HG02943 (cell line): ENCODE measurements at regions not wholly inside any gene's neighbourhood (a gene's known extent, or its start where the extent isn't known, plus 50 kb on each side); places are given as distances from the start of the nearest gene placed in this dataset.
"Not testable (repeated sequence)": the region's sequence is repeated elsewhere in the genome, so short reads cannot be mapped to it uniquely, and the experiment has no call there.

Experiments
- ATAC-seq: cut with Tn5 transposase; IDR thresholded peaks from one replicate; pipeline ENCODE4 v1.9.1; 2021; ENCODE audit warnings: mild to moderate bottlenecking, low read depth, moderate library complexity; ENCODE audit not compliant: unreplicated experiment

DNA sequence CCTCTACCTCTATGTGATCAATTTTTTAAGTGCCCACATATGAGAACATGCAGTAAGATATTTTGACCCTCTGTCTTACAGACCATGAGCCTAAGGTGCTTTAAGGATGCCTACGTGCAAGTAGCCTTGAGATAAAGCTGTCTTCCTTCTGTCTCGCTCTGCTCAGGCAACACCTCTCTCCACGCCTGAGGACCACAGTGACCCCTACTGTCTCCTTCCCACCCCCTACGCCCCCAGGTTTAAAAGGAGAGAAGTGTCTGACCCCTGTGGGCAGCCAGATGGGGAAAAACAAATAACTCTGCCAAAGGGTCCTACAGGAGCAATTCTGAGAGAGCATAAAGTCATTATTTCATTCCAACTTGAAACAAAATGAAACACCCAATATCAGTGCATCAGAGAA, 286.4 kb upstream of the TMEM132C start:
- ATAC-seq: no peak

GRCh38 chr12:127981875-127982274, 285.1 kb upstream of the TMEM132C start:
- no peak for ATAC-seq

GRCh38 chr12:127983213-127983791, 283.7 kb upstream of the TMEM132C start:
- not testable (repeated sequence) for ATAC-seq

DNA sequence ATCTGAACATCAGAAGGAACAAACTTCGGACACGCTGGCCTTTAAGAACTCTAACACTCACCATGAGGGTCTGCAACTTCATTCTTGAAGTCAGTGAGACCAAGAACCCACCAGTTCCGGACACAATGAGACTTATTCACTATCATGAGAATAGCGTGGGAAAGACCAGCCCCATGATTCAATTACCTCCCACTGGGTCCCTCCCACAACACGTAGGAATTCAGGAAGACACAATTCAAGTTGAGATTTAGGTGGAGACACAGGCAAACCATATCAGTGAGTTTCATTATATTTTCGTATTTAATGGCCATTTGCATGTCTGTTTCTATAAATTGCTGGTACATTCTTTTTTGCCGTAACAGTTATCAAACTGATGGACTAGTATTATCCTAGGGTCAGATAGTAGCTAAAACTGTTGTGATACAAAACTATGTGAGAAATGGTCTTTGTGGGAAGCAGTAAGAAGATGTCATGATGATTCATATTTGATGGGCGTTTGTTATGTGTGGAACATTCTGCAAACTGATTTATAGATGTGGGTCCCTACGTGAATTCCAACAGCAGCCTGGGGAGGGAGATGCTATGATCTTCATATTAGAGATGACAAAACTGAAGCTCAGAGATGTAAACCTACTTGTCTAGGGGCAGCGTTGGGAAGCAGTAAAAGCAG, 282.4 kb upstream of the TMEM132C start:
- ATAC-seq: no peak

- ATAC-seq: no peak
Measured at GRCh38 chr12:127987199-127987901, 279.6 kb upstream of the TMEM132C start.

DNA sequence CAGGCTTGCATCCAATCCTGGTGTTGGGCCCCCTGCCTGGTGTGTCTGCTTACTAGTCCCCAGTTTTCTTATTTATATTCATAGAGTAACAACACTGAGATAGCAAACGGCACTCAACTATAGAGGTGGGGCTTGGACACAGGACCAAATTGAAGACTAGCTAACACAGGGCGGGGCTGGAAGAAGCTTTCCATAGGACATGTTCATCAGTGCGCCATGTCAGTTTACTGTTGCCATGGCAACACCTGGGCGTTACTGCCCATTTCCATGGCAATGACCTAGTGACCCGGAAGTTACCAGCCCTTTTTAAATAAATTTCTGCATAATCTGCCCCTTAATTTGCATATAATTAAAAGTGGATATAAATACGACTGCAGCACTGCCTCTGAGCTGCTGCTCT, 275.5 kb upstream of the TMEM132C start:
- ATAC-seq: no peak

DNA sequence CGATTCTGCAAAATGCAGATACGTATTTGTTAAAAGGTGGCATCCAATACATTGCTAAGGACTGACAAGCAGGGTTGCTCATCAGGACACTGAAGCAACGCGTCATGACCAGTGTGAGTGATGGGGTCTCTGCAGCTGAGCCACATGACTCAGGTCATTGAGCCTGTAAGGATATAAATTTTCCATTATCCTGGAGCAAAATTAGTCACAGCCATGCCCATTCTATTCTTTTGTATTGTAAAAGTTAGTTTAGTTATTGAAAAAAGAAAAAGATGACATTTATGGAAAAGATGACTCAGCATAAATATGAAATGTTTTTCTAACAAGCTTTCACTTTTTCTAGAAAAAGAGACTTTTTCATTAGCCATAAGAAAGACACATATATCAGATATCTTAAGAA, 268.0 kb upstream of the TMEM132C start:
- no peak for ATAC-seq

- no peak for ATAC-seq
Measured at GRCh38 chr12:128004383-128004938, 262.5 kb upstream of the TMEM132C start.

DNA sequence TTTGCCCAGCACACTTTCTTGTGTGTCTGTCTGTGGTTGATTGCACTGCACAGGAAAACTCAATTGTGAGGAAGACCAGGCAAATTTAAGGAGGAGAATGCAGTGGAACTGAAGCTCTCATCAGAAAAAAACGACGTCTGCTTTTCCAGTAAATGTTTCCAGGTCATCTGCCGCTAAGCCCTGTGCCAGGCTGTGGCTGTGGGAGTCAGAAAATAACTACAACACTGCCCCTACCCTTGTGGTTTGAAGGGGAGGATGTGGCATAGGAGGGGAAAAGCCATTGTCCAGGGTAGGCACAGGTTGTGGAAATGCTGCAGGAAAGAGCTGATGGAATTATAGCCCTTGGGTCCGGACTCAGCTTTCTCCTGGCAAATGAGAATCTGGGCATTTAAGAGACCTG, 259.7 kb upstream of the TMEM132C start:
- ATAC-seq: no peak

DNA sequence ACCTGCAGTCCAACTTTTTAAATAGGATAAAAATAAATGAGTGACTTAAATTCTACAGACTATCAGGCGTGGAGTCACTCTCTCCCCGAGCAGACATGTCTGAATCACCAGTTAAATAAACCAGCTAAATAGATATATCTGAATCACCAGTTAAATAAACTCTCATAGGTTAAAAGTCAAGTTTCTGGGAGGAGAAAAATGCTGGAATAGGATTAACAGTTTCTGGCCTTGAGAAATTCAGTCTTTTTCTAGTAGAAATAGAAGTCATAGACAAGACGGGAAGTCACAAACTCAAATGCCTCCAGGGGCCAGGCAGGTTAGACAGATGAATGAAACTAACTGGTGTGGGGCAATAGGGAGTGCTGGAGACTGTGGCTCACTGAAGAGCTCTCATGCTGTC, 258.6 kb upstream of the TMEM132C start:
- no peak for ATAC-seq

GRCh38 chr12:128009108-128009507, 257.9 kb upstream of the TMEM132C start:
- no peak for ATAC-seq

DNA sequence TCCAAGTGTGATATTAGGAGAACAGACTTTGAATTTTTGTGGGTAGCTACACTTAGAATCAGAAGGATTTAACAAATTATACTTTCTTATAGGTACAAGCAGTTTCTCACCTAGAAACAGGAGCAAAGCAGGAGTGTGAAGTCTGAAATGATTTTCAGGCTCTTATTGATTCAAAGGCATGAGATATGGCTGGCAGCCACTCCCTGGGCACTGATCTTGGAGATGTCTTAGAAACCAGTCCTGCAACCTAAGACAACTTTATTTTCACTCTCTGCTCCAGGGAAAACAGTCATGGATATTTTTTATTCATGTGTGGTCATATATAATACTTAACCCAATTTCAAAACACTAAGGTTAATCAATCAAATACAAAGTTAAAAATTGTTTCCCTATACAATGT, 254.9 kb upstream of the TMEM132C start:
- no peak for ATAC-seq

DNA sequence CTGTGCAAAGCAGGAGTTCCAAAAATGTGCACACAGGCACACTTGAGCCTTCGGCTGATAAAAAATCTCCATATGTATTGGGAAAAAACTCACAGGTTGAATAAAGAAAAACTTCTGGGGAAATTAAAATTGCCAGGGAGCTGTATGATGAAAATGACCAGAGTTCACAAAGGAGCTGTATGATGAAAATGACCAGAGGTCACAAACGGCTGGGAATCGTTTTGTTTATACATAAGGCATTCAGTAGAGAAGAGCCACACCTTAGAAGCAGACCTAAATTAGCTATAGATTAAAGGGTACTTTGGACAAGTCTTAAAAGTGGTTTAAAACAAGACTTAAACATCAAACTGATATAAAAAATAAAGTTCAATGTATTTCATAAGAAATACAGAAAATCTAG, 251.7 kb upstream of the TMEM132C start:
- no peak for ATAC-seq

- ATAC-seq: no peak
Measured at GRCh38 chr12:128018067-128018466, 248.9 kb upstream of the TMEM132C start.

GRCh38 chr12:128019996-128020544, 246.9 kb upstream of the TMEM132C start:
- ATAC-seq: no peak

DNA sequence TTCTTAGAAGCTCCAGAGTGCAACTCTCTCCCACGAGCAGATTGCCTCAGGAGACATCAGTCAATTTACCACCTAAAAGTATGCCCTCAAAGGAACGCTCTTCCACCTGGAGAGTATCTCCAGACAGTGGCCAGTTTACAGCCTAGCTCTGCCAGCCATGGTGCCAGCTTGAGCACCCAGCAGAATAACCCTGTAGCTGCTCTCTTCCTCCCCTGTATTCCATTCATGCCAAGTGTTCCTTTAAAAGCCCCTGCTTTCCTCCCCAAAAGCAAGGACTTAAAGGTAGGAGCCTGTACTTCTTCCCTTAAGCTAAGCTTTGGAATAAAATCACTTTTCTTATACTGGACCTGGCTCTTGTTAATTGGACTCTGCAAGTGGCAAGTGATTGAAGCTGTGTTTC, 245.4 kb upstream of the TMEM132C start:
- ATAC-seq: no peak

DNA sequence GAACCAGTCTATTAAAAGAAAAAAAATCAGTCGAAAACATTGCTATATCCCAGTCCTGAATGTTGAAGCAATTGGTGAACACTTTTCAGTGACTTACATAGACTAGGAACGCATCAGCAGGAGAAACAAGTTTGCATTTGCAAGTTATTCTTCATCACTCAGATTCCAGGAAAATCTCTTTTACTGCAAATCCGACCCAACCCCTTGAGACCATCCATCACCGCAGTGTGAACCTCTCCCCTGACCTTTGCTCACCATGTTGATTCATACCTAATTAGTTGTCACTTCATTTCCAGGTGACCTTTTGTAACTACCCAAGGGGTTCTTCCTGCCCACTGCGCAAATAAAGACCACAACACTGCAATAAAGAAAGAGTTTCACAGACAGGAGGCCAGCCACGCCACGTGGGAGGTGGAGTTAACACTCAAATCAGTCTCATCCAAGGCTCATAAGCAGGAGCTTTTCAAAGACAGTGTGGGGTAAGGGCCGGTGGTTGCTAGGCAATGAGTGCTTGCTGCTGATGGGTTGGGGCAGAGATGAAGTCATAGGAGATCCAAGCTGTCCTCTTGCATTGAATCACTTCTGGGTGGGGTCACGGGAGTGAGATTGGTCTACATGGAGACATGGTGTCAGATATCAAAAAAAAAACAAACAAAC, 241.3 kb upstream of the TMEM132C start:
- ATAC-seq: no peak

- ATAC-seq: no peak
Measured at GRCh38 chr12:128026696-128027574, 240.0 kb upstream of the TMEM132C start.

DNA sequence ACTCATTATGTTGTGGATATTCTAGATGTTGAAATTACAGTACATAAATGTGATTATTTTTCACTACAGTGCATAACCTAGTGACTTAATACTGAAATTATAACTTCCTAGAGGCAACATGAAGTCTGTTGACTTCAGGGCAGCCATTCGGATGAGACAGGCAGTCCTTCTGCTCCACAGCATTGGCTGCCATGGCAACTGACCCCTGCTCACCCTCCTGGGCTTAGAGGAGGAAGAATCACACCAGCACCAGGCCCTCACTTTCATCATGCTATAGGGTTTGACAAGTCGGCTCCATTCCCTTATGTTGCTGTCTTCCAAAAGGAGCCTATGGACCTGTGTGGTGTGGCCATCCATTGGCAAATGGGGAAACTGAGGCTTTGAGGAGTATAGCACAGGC, 233.5 kb upstream of the TMEM132C start:
- no peak for ATAC-seq

DNA sequence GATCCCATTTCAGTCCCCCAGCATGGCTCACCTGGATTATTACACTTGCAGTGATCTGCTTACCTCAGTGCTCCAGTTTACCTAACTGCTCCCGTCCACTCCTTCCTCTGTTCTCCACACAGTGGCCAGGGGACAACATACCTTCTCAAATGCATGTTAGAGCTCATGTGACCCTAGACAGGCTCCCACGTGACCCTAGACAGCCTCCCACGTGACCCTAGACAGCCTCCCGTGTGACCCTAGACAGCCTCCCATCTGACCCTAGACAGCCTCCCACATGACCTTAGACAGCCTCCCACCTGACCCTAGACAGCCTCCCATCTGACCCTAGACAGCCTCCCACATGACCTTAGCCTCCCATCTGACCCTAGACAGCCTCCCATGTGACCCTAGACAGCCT, 226.0 kb upstream of the TMEM132C start:
- no peak for ATAC-seq
